HG03039 (cell line): ENCODE measurements at regions not wholly inside any gene's neighbourhood (a gene's known extent, or its start where the extent isn't known, plus 50 kb on each side); places are given as distances from the start of the nearest gene placed in this dataset.
"Not testable (repeated sequence)": the region's sequence is repeated elsewhere in the genome, so short reads cannot be mapped to it uniquely, and the experiment has no call there.

Source experiments
- ATAC-seq: cut with Tn5 transposase; IDR thresholded peaks from one replicate; pipeline ENCODE4 v1.9.1; 2021; ENCODE audit warnings: mild to moderate bottlenecking, moderate library complexity; ENCODE audit not compliant: unreplicated experiment

- ATAC-seq: not testable (repeated sequence)
Measured at GRCh38 chr6:58342287-58342686, 1024.9 kb downstream of the PRIM2 start.

GRCh38 chr6:58347534-58347933, 1030.1 kb downstream of the PRIM2 start:
- ATAC-seq: not testable (repeated sequence)

- not testable (repeated sequence) for ATAC-seq
Measured at GRCh38 chr6:58351619-58352018, 1034.2 kb downstream of the PRIM2 start.

- not testable (repeated sequence) for ATAC-seq
Measured at GRCh38 chr6:58358452-58358851, 1041.0 kb downstream of the PRIM2 start.

- not testable (repeated sequence) for ATAC-seq
Measured at GRCh38 chr6:58365856-58366255, 1048.4 kb downstream of the PRIM2 start.

GRCh38 chr6:58406659-58407058, 1089.2 kb downstream of the PRIM2 start:
- ATAC-seq: not testable (repeated sequence)

GRCh38 chr6:58419321-58419720, 1101.9 kb downstream of the PRIM2 start:
- no peak for ATAC-seq
